ENCODE measurements at regions not wholly inside any gene's neighbourhood (a gene's known extent, or its start where the extent isn't known, plus 50 kb on each side); places are given as distances from the start of the nearest gene placed in this dataset.

DNA sequence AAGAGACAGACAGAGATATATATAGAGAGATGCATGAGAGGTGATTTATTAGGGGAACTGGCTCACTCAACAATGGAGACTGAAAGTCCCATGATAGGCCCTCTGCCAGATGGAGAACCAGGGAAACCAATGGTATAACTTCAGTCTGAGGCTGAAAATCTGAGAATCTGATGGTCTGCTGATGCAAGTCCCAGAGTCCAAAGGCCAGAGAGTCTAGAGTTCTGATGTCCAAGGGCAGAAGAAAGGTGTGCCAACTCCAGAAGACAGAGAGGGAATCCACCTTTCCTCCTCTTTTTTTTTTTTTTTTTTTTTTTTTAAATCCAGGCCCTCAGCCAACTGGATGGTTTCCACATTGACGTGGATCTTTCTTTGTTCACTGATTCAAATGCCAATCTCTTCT, 197.9 kb upstream of the MEIS2 start:
- FAIRE-seq (no peak), DNase-seq (ENCODE audit: low read depth) (no peak)
- Histone ChIP-seq H3K4me3 (ENCODE audit: low read depth, low read length) (no peak overlapping the region), H3K36me3 (ENCODE audit: control insufficient read depth, insufficient read depth, low read length) (no peaks in the 10 kb centered on the region), H3K27me3 (ENCODE audit: control insufficient read depth, insufficient read depth, low read length) (no peaks in the 10 kb centered on the region)
- TF ChIP-seq, protein P1, sequence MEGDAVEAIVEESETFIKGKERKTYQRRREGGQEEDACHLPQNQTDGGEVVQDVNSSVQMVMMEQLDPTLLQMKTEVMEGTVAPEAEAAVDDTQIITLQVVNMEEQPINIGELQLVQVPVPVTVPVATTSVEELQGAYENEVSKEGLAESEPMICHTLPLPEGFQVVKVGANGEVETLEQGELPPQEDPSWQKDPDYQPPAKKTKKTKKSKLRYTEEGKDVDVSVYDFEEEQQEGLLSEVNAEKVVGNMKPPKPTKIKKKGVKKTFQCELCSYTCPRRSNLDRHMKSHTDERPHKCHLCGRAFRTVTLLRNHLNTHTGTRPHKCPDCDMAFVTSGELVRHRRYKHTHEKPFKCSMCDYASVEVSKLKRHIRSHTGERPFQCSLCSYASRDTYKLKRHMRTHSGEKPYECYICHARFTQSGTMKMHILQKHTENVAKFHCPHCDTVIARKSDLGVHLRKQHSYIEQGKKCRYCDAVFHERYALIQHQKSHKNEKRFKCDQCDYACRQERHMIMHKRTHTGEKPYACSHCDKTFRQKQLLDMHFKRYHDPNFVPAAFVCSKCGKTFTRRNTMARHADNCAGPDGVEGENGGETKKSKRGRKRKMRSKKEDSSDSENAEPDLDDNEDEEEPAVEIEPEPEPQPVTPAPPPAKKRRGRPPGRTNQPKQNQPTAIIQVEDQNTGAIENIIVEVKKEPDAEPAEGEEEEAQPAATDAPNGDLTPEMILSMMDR (IDR thresholded peaks at IDR 0.05; ENCODE audit: insufficient read depth, low read length, severe bottlenecking) = no peak

DNA sequence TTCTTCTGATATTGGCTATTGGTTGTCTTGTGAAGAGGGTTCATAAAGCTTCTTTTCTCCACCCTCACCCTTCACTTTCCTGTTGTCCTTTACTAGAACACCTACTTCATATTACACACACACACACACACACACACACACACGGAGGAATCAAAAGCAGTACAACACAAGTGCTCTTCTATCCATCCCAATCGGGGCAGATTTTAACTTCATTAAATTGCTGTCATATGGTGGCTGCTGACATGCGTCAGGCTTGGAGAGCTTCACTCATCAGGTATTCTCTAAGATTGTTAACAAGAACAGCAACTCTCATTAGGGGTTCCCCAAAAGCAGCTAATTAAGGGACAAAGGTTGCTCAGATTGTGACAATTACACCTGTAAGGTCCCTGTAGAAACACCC, 239.1 kb upstream of the MEIS2 start:
- H3K27me3 ChIP-seq (ENCODE audit: control insufficient read depth, insufficient read depth, low read length) = no peaks in the 10 kb centered on the region
- DNase-seq (ENCODE audit: low read depth) = no peak
- TF ChIP-seq, protein P1 (IDR thresholded peaks at IDR 0.05; ENCODE audit: insufficient read depth, low read length, severe bottlenecking) = no peak
- H3K36me3 ChIP-seq (ENCODE audit: control insufficient read depth, insufficient read depth, low read length) = no peaks in the 10 kb centered on the region
- H3K4me3 ChIP-seq (ENCODE audit: low read depth, low read length) = no peak overlapping the region
- no peak for FAIRE-seq

DNA sequence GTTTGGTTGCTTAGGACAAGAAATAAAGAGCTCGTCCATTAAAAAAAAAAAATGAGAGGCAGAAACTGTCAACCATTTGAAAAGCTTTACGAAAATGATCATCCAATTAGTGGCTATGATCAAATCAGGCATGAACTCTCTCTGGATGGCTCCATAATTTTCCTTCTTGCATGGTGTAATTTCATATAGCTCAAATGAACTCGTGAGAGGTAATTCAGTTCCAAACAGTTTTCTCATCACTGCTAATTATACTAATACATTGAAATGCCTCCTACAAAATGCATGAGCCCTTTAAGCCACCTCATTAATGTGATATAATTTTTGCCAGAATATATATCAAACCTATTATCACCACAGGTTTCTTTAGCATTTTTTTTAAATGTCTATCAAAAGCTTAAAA, 239.5 kb upstream of the MEIS2 start:
- no peak for FAIRE-seq

DNA sequence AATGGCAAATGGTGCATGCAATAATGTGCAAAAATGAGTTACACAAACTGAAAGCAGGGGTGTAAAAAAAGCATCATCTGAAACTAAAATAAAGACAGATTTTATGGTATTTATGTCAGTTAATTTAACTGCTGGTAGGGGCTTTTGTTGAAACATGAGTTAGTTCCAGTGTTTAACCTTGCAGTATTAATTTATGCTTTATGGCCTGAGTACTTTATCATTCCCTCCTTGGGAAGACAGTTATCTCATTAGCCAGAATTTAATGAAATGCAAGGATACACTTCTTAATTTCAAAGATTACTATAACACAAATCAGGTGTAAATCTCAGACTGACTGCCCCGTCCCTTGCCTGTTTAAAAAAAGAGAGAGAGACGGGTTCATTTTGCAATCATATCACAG, 240.1 kb upstream of the MEIS2 start:
- Histone ChIP-seq H3K4me3 (ENCODE audit: low read depth, low read length) (no peak overlapping the region), H3K27me3 (ENCODE audit: control insufficient read depth, insufficient read depth, low read length) (no peaks in the 10 kb centered on the region), H3K36me3 (ENCODE audit: control insufficient read depth, insufficient read depth, low read length) (no peaks in the 10 kb centered on the region)
- DNase-seq (ENCODE audit: low read depth) = no peak
- FAIRE-seq = no peak
- TF ChIP-seq, protein P1 (IDR thresholded peaks at IDR 0.05; ENCODE audit: insufficient read depth, low read length, severe bottlenecking) = no peak

More for the DNA sequence above, 239.5 kb upstream of the MEIS2 start:
- no peak overlapping the region for H3K4me3 ChIP-seq (ENCODE audit: low read depth, low read length)
- H3K36me3 ChIP-seq (ENCODE audit: control insufficient read depth, insufficient read depth, low read length) = no peaks in the 10 kb centered on the region
- TF ChIP-seq, protein P1 (IDR thresholded peaks at IDR 0.05; ENCODE audit: insufficient read depth, low read length, severe bottlenecking) = no peak
- H3K27me3 ChIP-seq (ENCODE audit: control insufficient read depth, insufficient read depth, low read length) = no peaks in the 10 kb centered on the region
- no peak for DNase-seq (ENCODE audit: low read depth)

DNA sequence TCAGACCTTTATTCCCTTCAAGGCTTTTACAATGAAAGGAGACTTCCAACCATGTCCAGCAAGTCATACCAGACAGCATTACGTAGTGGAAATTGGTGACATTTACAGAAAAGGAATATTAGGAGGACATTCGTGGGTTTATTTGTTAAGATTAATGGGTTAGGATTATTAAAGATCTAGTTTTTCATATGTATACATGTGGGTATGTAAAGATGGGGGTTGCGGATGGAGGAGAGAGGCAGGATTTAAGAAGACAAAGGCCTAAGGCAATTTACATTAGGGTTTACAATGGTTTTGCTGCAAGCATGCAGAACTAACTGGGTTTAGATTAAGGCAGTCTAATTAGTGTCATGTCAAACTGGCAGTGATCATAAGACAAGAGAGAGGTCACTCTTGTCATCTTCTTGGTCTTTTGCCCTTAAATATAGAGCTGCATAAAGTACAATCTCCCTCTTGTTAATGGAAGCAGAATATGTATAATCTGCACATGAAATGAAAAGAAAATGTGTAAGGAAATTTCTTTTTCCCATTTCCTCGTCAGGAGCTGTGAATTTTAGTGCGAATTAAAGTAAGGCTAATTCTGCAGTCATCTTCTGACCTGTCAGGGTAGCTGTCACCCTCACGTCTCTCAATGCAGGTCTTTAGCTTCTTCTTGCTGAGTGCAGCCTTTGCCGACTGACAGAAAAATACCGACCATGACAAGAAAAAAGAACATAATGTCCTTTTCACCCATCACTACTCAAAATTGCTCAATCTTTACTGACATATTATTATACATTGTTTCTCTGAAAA, 258.9 kb upstream of the MEIS2 start:
- Histone ChIP-seq H3K36me3 (ENCODE audit: control insufficient read depth, insufficient read depth, low read length) (no peaks in the 10 kb centered on the region), H3K4me3 (ENCODE audit: low read depth, low read length) (no peak overlapping the region), H3K27me3 (ENCODE audit: control insufficient read depth, insufficient read depth, low read length) (no peaks in the 10 kb centered on the region)
- DNase-seq (ENCODE audit: low read depth) = no peak
- TF ChIP-seq, protein P1 (IDR thresholded peaks at IDR 0.05; ENCODE audit: insufficient read depth, low read length, severe bottlenecking) = no peak
- no peak for FAIRE-seq

DNA sequence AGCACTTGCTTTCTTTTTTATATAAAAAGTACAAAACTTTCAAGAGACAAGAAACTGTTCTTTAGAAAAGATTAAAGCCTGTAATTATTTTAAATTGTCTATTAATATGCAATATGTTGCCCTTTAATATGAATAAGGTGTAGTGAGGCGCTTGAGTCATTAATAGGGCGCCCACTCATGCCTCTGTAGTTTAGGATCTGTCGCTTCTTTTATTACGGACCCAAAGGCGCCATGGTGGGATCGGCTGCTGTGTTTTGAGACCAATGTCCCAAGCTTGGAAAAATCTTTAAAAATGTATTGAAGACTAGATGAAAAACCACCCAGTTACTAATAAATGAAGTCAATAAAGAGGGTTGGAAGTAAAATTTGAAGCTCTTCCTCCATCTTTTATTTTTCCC, 259.5 kb upstream of the MEIS2 start:
- no peak for DNase-seq (ENCODE audit: low read depth)
- no peak overlapping the region for H3K4me3 ChIP-seq (ENCODE audit: low read depth, low read length)
- no peaks in the 10 kb centered on the region for H3K36me3 ChIP-seq (ENCODE audit: control insufficient read depth, insufficient read depth, low read length)
- TF ChIP-seq, protein P1 (IDR thresholded peaks at IDR 0.05; ENCODE audit: insufficient read depth, low read length, severe bottlenecking) = no peak
- H3K27me3 ChIP-seq (ENCODE audit: control insufficient read depth, insufficient read depth, low read length) = no peaks in the 10 kb centered on the region
- no peak for FAIRE-seq
